A549 (cell line): ENCODE measurements at regions not wholly inside any gene's neighbourhood (a gene's known extent, or its start where the extent isn't known, plus 50 kb on each side); places are given as distances from the start of the nearest gene placed in this dataset.

Experiments used
- ATAC-seq, 2 experiments: fragments of 200-7000 bp in 1 of 2; fragments of >200 bp in 1 of 2; cut with Nextera tagmentation in 1 of 2; cut with Tn5 transposase in 1 of 2; 3 replicates each; pipeline versions ENCODE4 v1.8.0 to v1.9.1; 2018 to 2020; ENCODE audit warnings: mild to moderate bottlenecking in 1 of 2, moderate library complexity in 1 of 2
- CTCF ChIA-PET: fragments of 300-600 bp; sonication (Branson Sonifier 250); formaldehyde crosslinking; extraction: SDS; loops from one replicate; lab custom pipeline; 2021; ENCODE audit warnings: antibody characterized with exemption, inconsistent platforms; lab: Yijun Ruan, JAX
- POLR2A ChIA-PET: fragments of 350-600 bp; formaldehyde crosslinking; extraction: SDS; loops from one replicate; lab custom pipeline; 2021; ENCODE audit warnings: antibody characterized with exemption, inconsistent platforms; lab: Yijun Ruan, JAX
- DNase-seq, 2 experiments: peaks; one replicate each; pipeline versions ENCODE4 v3.0.0 to v3.0.0-alpha.2; 2011 to 2016; ENCODE audit warnings: low read depth in 1 of 2, low spot score in 1 of 2
- FAIRE-seq: peaks from 2 replicates; lab custom pipeline; 2011; peaks lifted over from hg19 to GRCh38; lab: Jason Lieb, UNC
- H3K27ac ChIP-seq, 2 experiments: fragments of >200 bp; sonication (Bioruptor Twin); formaldehyde crosslinking; 3 replicates each; pipeline ENCODE4 v1.5.1; 2016 to 2017
- H3K4me1 ChIP-seq: fragments of >200 bp; sonication (Bioruptor Twin); formaldehyde crosslinking; 3 replicates; pipeline ENCODE4 v1.6.1; 2016
- H3K4me2 ChIP-seq: fragments of >200 bp; sonication (Bioruptor Twin); formaldehyde crosslinking; 3 replicates; pipeline ENCODE4 v1.6.1; 2016
- H3K4me3 ChIP-seq: fragments of >200 bp; sonication (Bioruptor Twin); formaldehyde crosslinking; 3 replicates; pipeline ENCODE4 v1.5.1; 2016
- H3K9me3 ChIP-seq: fragments of >200 bp; sonication (Bioruptor Twin); formaldehyde crosslinking; 3 replicates; pipeline ENCODE4 v1.6.1; 2016
- CBX2 ChIP-seq: fragments of 200-600 bp; sonication (generic); IDR thresholded peaks from 2 replicates; pipeline ENCODE4 v1.6.1; 2016; ENCODE audit warnings: low read depth, mild to moderate bottlenecking, borderline replicate concordance
- ESRRA ChIP-seq: fragments of 150-350 bp; IDR thresholded peaks from 2 replicates; pipeline ENCODE4 v1.6.1; 2014; ENCODE audit warnings: mild to moderate bottlenecking, low read length, borderline replicate concordance
- FOSB ChIP-seq: fragments of 250-450 bp; sonication (Bioruptor Pico); IDR thresholded peaks from 2 replicates; pipeline ENCODE4 v1.5.0; 2020; ENCODE audit warnings: mild to moderate bottlenecking, moderate library complexity
- FOXS1 ChIP-seq: fragments of 250-450 bp; sonication (Bioruptor Pico); IDR thresholded peaks from 2 replicates; pipeline ENCODE4 v1.5.0; 2020; ENCODE audit warnings: mild to moderate bottlenecking, moderate library complexity
- GATA3 ChIP-seq: IDR thresholded peaks from 2 replicates; pipeline ENCODE4 v1.6.1; 2012; ENCODE audit warnings: borderline replicate concordance
- HEYL ChIP-seq: fragments of 250-450 bp; sonication (Bioruptor Pico); IDR thresholded peaks from 2 replicates; pipeline ENCODE4 v1.8.0; 2021; ENCODE audit warnings: mild to moderate bottlenecking, moderate library complexity
- HMGXB4 ChIP-seq: fragments of 250-450 bp; sonication (Bioruptor Pico); IDR thresholded peaks from 2 replicates; pipeline ENCODE4 v1.5.0; 2021; ENCODE audit warnings: mild to moderate bottlenecking, moderate library complexity, borderline replicate concordance
- HOXB13 ChIP-seq: fragments of 250-450 bp; sonication (Bioruptor Pico); IDR thresholded peaks from 2 replicates; pipeline ENCODE4 v1.5.0; 2020; ENCODE audit warnings: low read depth, mild to moderate bottlenecking, moderate library complexity
- KDM5A ChIP-seq: fragments of 200-600 bp; sonication (generic); IDR thresholded peaks from 2 replicates; pipeline ENCODE4 v1.6.1; 2016; ENCODE audit warnings: antibody characterized with exemption, mild to moderate bottlenecking
- NR3C1 ChIP-seq: fragments of >200 bp; sonication (Bioruptor Twin); formaldehyde crosslinking; IDR thresholded peaks from 3 replicates; pipeline ENCODE4 v1.6.1; 2017
- PBX3 ChIP-seq: IDR thresholded peaks from 2 replicates; pipeline ENCODE4 v1.6.1; 2012
- RCOR1 ChIP-seq: fragments of 150-350 bp; IDR thresholded peaks from 2 replicates; pipeline ENCODE4 v1.6.1; 2014; ENCODE audit warnings: antibody characterized with exemption, low read length, low read depth
- REST ChIP-seq: fragments of 200-600 bp; sonication (generic); IDR thresholded peaks from 2 replicates; pipeline ENCODE4 v1.6.1; 2016; ENCODE audit warnings: antibody characterized with exemption, mild to moderate bottlenecking, moderate library complexity
- RNF2 ChIP-seq: fragments of 200-600 bp; sonication (generic); IDR thresholded peaks from 2 replicates; pipeline ENCODE4 v1.6.1; 2016; ENCODE audit warnings: low read depth, mild to moderate bottlenecking, antibody characterized with exemption, moderate library complexity, borderline replicate concordance
- SREBF2 ChIP-seq: fragments of 450-650 bp; IDR thresholded peaks from 2 replicates; pipeline ENCODE4 v1.6.1; 2014; ENCODE audit warnings: mild to moderate bottlenecking, moderate library complexity
- ZFP36 ChIP-seq: fragments of 450-650 bp; IDR thresholded peaks from 2 replicates; pipeline ENCODE4 v1.6.1; 2014; ENCODE audit warnings: borderline replicate concordance; ENCODE audit not compliant: partially characterized antibody
- WGBS: methylation state at CpG from one replicate; pipeline ENCODE4 v1.1.6; 2017; ENCODE audit errors: missing lambda C conversion rate; 5-methylcytosine and 5-hydroxymethylcytosine counted together
- TF ChIP-seq, protein P1 (sequence below): fragments of >200 bp; sonication (Bioruptor Twin); formaldehyde crosslinking; IDR thresholded peaks from 3 replicates; pipeline ENCODE4 v1.5.1; 2016
- TF ChIP-seq, protein P2 (sequence below): IDR thresholded peaks from 2 replicates; pipeline ENCODE4 v1.6.1; 2012
- TF ChIP-seq, protein P3 (sequence below): fragments of 150-350 bp; IDR thresholded peaks from 2 replicates; pipeline ENCODE4 v1.6.1; 2014; ENCODE audit warnings: low read depth, mild to moderate bottlenecking, low read length
- TF ChIP-seq, protein P4 (sequence below): fragments of >200 bp; sonication (Bioruptor Twin); formaldehyde crosslinking; IDR thresholded peaks from 2 replicates; pipeline ENCODE4 v1.6.1; 2016

GRCh38 chr7:66518151-66518691, 110.5 kb upstream of the KCTD7 start (continued):
- TF ChIP-seq, protein P1, sequence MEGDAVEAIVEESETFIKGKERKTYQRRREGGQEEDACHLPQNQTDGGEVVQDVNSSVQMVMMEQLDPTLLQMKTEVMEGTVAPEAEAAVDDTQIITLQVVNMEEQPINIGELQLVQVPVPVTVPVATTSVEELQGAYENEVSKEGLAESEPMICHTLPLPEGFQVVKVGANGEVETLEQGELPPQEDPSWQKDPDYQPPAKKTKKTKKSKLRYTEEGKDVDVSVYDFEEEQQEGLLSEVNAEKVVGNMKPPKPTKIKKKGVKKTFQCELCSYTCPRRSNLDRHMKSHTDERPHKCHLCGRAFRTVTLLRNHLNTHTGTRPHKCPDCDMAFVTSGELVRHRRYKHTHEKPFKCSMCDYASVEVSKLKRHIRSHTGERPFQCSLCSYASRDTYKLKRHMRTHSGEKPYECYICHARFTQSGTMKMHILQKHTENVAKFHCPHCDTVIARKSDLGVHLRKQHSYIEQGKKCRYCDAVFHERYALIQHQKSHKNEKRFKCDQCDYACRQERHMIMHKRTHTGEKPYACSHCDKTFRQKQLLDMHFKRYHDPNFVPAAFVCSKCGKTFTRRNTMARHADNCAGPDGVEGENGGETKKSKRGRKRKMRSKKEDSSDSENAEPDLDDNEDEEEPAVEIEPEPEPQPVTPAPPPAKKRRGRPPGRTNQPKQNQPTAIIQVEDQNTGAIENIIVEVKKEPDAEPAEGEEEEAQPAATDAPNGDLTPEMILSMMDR, result no peak
- TF ChIP-seq PBX3 (no peak), FOXS1 (CRISPR knock-in tag) (no peak), ESRRA (no peak), GATA3 (no peak)
- TF ChIP-seq, protein P2, sequence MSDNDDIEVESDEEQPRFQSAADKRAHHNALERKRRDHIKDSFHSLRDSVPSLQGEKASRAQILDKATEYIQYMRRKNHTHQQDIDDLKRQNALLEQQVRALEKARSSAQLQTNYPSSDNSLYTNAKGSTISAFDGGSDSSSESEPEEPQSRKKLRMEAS, result no peak
- TF ChIP-seq, protein P3, sequence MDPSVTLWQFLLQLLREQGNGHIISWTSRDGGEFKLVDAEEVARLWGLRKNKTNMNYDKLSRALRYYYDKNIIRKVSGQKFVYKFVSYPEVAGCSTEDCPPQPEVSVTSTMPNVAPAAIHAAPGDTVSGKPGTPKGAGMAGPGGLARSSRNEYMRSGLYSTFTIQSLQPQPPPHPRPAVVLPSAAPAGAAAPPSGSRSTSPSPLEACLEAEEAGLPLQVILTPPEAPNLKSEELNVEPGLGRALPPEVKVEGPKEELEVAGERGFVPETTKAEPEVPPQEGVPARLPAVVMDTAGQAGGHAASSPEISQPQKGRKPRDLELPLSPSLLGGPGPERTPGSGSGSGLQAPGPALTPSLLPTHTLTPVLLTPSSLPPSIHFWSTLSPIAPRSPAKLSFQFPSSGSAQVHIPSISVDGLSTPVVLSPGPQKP, result no peak

DNA sequence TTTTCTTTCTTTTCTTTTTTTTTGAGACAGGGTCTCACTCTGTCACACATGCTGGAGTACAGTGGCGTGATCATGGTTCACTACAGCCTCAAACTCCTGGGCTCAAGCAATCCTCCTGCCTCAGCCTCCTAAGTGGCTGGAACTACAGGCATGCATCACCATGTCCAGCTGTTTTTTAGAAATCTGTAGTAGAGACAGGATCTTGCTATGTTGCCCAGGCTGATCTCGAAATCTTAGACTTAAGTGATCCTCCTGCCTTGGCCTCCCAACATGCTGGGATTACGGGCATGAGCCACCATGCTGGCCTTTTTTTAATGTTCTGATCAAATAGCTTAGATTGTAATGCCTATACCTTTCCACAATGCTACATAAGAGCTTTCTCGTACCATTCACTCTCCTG, 107.0 kb upstream of the KCTD7 start:
- FAIRE-seq, result no peak

More for the DNA sequence above, 107.0 kb upstream of the KCTD7 start:
- ATAC-seq, result no peak
- Histone ChIP-seq H3K4me1 (no peaks in the 10 kb centered on the region), H3K4me3 (no peak overlapping the region), H3K4me2 (no peak overlapping the region), H3K9me3 (no peaks in the 10 kb centered on the region), H3K27ac (no peak overlapping the region)
- TF ChIP-seq HEYL (CRISPR knock-in tag) (no peak), CBX2 (no peak), KDM5A (no peak), NR3C1 (no peak), HMGXB4 (CRISPR knock-in tag) (no peak), SREBF2 (no peak), FOXS1 (CRISPR knock-in tag) (no peak), REST (no peak), RNF2 (no peak), FOSB (CRISPR knock-in tag) (no peak), RCOR1 (no peak), HOXB13 (no peak), ZFP36 (no peak)
- TF ChIP-seq, protein P4, sequence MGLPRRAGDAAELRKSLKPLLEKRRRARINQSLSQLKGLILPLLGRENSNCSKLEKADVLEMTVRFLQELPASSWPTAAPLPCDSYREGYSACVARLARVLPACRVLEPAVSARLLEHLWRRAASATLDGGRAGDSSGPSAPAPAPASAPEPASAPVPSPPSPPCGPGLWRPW, result no peak
- TF ChIP-seq, protein P3, result no peak
- POLR2A ChIA-PET, result no interaction called here
- WGBS, result 66% methylated on average over 4 of the region's 4 CpGs
- DNase-seq, result no peak
- CTCF ChIA-PET, result interaction anchor here (1.0 kb wide), 1 partner anchor 14 kb away, joined by 4 read pairs; no protein-coding TSS in a partner anchor
